ENCODE measurements at regions not wholly inside any gene's neighbourhood (a gene's known extent, or its start where the extent isn't known, plus 50 kb on each side); places are given as distances from the start of the nearest gene placed in this dataset.

GRCh38 chr20:6956574-6956973 is 189.1 kb downstream of the BMP2 start:
- no peak for DNase-seq

GRCh38 chr20:6959900-6960312 is 192.4 kb downstream of the BMP2 start:
- DNase-seq, result no peak

- no peak for DNase-seq
Measured at GRCh38 chr20:6966721-6967120, 199.2 kb downstream of the BMP2 start.

GRCh38 chr20:6974838-6975237 is 207.4 kb downstream of the BMP2 start:
- no peak for DNase-seq

- DNase-seq, result no peak
Measured at GRCh38 chr20:6975311-6975710, 207.8 kb downstream of the BMP2 start.

- DNase-seq, result no peak
Measured at GRCh38 chr20:6976106-6976900, 208.8 kb downstream of the BMP2 start.

GRCh38 chr20:6979621-6980020 is 212.1 kb downstream of the BMP2 start:
- no peak for DNase-seq

- no peak for DNase-seq
Measured at GRCh38 chr20:6993011-6993410, 225.5 kb downstream of the BMP2 start.

GRCh38 chr20:6993511-6993910 is 226.0 kb downstream of the BMP2 start:
- DNase-seq, result no peak

GRCh38 chr20:6994452-6994851 is 227.0 kb downstream of the BMP2 start:
- no peak for DNase-seq

- DNase-seq, result no peak
Measured at GRCh38 chr20:6998909-6999308, 231.4 kb downstream of the BMP2 start.

- no peak for DNase-seq
Measured at GRCh38 chr20:6999381-6999780, 231.9 kb downstream of the BMP2 start.

GRCh38 chr20:7003598-7003997 is 236.1 kb downstream of the BMP2 start:
- DNase-seq, result no peak

- DNase-seq, result no peak
Measured at GRCh38 chr20:7004801-7005200, 237.3 kb downstream of the BMP2 start.

GRCh38 chr20:7010527-7010926 is 243.0 kb downstream of the BMP2 start:
- DNase-seq, result no peak

GRCh38 chr20:7015257-7015656 is 247.8 kb downstream of the BMP2 start:
- no peak for DNase-seq

GRCh38 chr20:7022597-7022996 is 255.1 kb downstream of the BMP2 start:
- no peak for DNase-seq

GRCh38 chr20:7025635-7026034 is 258.1 kb downstream of the BMP2 start:
- no peak for DNase-seq

GRCh38 chr20:7029019-7029418 is 261.5 kb downstream of the BMP2 start:
- DNase-seq, result no peak

GRCh38 chr20:7031222-7031621 is 263.7 kb downstream of the BMP2 start:
- DNase-seq, result no peak

- no peak for DNase-seq
Measured at GRCh38 chr20:7038029-7038428, 270.5 kb downstream of the BMP2 start.

GRCh38 chr20:7057611-7058010 is 290.1 kb downstream of the BMP2 start:
- no peak for DNase-seq

GRCh38 chr20:7078804-7079203 is 311.3 kb downstream of the BMP2 start:
- no peak for DNase-seq

- no peak for DNase-seq
Measured at GRCh38 chr20:7080472-7080871, 313.0 kb downstream of the BMP2 start.

GRCh38 chr20:7085467-7085866 is 318.0 kb downstream of the BMP2 start:
- DNase-seq, result no peak

Measured in CD4-positive, alpha-beta T cell treated with Interleukin-17A for 1 hour (primary cell).